Hippocampal formation (tissue), 2 donors: ENCODE measurements at regions not wholly inside any gene's neighbourhood (a gene's known extent, or its start where the extent isn't known, plus 50 kb on each side); places are given as distances from the start of the nearest gene placed in this dataset.
"Not testable (repeated sequence)": the region's sequence is repeated elsewhere in the genome, so short reads cannot be mapped to it uniquely, and the experiment has no call there.

Experiments used
- DNase-seq, 2 donors: peaks; one replicate each; lab custom pipeline; 2025; lab: John Stamatoyannopoulos, UW

GRCh38 chr17:68701046-68701445, 99.9 kb upstream of the FAM20A start:
- DNase-seq, result no peak

- DNase-seq, result no peak
Observed at GRCh38 chr17:68700421-68700820, 99.3 kb upstream of the FAM20A start.

- DNase-seq, result peak in 1 of 2 donors; percentile 2
Observed at GRCh38 chr17:68699936-68700335, 98.8 kb upstream of the FAM20A start.

GRCh38 chr17:68698746-68699145, 97.6 kb upstream of the FAM20A start:
- DNase-seq, result peak in 1 of 2 donors; percentile 9

GRCh38 chr17:68697850-68698361, 96.7 kb upstream of the FAM20A start:
- DNase-seq, result no peak

- no peak for DNase-seq
Observed at GRCh38 chr17:68695659-68696058, 94.5 kb upstream of the FAM20A start.

- DNase-seq, result no peak
Observed at GRCh38 chr17:68694791-68695485, 93.8 kb upstream of the FAM20A start.

- no peak for DNase-seq
Observed at GRCh38 chr17:68693896-68694295, 92.7 kb upstream of the FAM20A start.

- DNase-seq, result no peak
Observed at GRCh38 chr17:68693466-68693865, 92.3 kb upstream of the FAM20A start.

- DNase-seq, result no peak
Observed at GRCh38 chr17:68686108-68686988, 85.2 kb upstream of the FAM20A start.

GRCh38 chr17:68684949-68685357, 83.8 kb upstream of the FAM20A start:
- DNase-seq, result no peak

- DNase-seq, result no peak
Observed at GRCh38 chr17:68682903-68683302, 81.7 kb upstream of the FAM20A start.

- DNase-seq, result no peak
Observed at GRCh38 chr17:68679882-68680281, 78.7 kb upstream of the FAM20A start.

GRCh38 chr17:68676856-68677255, 75.7 kb upstream of the FAM20A start:
- no peak for DNase-seq

GRCh38 chr17:68675723-68676122, 74.6 kb upstream of the FAM20A start:
- DNase-seq, result no peak

GRCh38 chr17:68674029-68674925, 73.1 kb upstream of the FAM20A start:
- no peak for DNase-seq

GRCh38 chr17:68670967-68671693, 70.0 kb upstream of the FAM20A start:
- no peak for DNase-seq

- not testable (repeated sequence) for DNase-seq
Observed at GRCh38 chr17:68666438-68666837, 65.3 kb upstream of the FAM20A start.

- no peak for DNase-seq
Observed at GRCh38 chr17:68665373-68665772, 64.2 kb upstream of the FAM20A start.

GRCh38 chr17:68662479-68662878, 61.3 kb upstream of the FAM20A start:
- DNase-seq, result no peak

GRCh38 chr17:68662037-68662432, 60.9 kb upstream of the FAM20A start:
- no peak for DNase-seq
